HG03045 (cell line): ENCODE measurements at regions not wholly inside any gene's neighbourhood (a gene's known extent, or its start where the extent isn't known, plus 50 kb on each side); places are given as distances from the start of the nearest gene placed in this dataset.

Experiments
- ATAC-seq: cut with Tn5 transposase; IDR thresholded peaks from one replicate; pipeline ENCODE4 v1.9.1; 2021; ENCODE audit warnings: mild to moderate bottlenecking, moderate library complexity; ENCODE audit not compliant: unreplicated experiment

DNA sequence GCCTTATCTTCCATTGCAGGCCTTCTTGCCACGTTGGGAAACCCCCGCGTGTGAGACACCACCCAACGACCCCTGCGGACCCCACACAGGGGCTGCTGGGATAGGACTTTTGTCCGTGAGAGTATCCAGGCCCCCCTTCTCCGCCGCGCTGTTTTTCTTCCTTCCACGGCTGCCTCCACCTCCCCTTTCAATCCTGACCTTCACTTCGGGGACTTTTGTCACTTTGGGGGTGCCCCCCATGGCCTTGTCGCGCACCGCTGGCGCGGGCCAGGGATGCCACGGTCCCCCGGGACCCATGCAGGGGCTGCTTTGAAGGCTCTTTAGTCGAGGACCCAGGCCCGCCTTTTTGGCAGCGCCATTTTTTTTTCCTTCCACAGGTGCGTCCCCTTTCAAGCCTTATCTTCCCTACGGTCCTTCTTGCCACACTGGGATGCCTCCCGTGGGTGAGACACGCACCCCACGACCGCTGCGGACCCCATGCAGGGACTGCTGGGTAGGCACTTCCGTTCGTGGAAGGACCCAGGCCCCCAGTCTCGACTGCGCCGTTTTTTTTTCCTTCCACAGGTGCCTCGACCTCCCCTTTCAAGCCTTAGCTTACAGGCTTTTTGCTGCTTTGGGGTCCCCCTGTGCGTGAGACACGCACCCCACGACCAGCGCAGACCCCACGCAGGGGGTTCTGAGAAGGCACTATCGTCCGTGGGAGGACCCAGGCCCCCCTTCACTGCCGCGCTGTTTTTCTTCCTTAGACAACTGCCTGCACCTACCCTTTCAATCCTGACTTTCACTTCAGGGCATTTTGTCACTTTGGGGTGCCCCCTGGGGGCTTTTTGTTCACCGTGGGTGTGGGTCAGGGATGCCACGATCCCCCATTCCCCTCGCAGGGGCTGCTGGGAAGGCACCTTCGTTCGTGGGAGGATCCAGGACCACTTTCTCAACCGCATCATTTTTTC, 267.4 kb downstream of the ALG10 start:
- ATAC-seq: no peak

DNA sequence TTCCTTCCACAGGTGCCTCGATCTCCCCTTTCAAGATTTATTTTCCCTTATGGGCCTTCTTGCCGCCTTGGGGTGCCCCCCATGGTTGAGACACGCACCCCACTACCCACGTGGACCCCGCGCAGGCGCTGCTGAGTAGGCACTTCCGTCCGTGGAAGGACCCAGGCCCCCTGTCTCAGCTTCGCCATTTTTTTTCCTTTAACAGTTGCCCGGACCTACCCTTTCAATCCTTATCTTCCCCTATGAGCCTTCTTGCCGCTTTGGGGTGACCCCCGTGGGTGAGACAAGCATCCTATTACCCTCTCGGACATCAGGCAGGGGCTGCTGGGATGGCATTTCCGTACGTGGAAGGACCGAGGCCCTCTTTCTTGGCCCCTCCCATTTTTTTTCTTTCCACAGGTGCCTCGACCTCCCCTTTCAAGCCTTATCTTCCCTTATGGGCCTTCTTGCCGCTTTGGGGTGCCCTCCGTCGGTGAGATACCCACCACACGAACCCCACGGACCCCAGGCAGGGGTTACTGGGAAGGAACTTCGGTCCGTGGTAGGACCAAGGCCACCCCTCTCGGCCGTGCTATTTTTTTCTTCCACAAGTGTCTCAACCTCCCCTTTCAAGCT, 268.2 kb downstream of the ALG10 start:
- no peak for ATAC-seq

DNA sequence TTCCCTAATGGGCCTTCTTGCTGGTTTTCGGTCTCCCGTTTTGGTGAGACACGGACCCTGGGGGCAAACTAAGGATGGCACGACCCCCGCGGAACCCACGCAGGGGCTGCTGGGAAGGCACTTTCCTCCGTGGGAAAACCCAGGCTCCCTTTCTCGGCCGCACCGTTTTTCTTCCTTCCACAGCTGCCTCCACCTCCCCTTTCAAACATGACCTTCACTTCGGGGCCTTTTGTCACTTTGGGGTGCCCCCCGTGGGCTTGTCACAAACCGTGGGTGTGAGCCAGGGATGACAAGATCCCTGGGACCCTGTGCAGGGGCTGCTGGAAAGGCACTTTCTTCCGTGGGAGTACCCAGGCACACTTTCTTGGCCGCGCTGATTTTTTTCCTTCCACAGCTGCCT, 268.7 kb downstream of the ALG10 start:
- ATAC-seq: no peak

DNA sequence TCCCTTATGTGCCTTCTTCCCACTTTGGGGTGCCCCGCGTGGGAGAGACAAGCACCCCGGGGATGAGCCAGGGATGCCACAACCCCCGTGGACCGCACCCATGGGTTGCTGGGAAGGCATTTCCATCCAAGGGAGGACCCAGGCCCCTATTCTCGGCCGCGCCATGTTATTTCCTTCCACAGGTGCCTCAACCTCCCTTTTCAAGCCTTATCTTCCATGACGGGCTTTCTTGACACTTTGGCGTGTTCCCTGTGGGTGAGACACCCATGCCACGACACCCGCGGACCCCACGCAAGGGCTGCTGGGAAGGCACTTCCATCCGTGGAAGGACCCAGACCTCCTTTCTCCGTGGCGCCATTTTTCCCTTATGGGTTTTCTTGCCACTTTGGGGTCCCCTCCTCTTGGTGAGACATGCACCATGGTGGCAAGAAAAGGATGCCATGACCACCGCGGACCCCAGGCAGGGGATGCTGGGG, 269.2 kb downstream of the ALG10 start:
- no peak for ATAC-seq

DNA sequence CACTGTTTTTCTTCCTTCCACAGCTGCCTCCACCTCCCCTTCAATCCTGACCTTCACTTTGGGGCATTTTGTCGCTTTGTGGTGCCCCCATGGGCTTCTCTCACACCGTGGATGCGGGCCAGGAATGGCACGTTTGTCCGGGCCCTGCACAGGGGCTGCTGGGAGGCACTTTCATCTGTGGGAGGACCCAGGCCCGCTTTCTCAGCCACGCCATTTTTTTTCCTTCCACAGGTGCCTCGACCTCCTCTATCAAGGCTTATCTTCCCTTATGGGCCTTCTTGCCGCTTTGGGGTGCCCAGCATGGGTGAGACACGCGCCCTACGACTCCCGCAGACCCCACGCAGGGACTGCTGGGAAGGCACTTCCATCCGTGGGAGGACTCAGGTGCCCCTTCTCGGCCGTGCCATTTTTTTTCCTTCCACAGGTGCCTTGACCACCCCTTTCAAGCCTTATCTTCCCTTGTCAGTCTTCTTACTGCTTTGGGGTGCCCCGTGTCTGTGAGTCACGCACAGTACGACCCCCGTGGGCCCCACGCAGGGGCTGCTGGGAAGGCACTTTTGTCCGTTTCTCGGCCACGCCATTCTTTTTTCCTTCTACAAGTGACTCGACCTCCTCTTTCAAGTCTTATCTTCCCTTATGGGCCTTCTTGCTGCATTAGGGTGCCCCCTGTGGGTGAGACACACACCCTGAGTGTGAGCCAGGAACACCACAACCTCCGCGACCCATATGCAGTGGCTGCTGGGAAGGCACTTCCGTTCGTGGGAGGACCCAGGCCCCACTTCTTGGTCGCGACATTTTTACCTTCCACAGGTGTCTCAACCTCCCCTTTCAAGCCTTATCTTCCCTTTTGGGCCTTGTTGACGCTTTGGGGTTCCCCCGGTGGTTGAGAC, 270.7 kb downstream of the ALG10 start:
- ATAC-seq: no peak

DNA sequence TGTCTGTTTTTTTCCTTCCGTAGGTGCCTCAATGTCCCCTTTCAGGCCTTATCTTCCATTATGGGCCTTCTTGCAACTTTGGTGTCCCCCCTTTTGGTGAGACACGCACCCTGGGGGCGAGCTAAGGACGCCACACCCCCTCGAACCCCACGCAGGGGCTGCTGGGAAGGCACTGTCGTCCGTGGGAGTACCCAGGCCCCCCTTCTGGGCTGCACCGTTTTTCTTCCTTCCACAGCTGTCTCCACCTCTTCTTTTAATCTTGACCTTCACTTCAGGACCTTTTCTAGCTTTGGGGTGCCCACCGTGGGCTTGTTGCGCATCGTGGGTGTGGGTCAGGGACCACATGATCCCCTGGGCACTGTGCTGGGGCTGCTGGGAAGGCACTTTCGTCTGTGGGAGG, 271.8 kb downstream of the ALG10 start:
- no peak for ATAC-seq

DNA sequence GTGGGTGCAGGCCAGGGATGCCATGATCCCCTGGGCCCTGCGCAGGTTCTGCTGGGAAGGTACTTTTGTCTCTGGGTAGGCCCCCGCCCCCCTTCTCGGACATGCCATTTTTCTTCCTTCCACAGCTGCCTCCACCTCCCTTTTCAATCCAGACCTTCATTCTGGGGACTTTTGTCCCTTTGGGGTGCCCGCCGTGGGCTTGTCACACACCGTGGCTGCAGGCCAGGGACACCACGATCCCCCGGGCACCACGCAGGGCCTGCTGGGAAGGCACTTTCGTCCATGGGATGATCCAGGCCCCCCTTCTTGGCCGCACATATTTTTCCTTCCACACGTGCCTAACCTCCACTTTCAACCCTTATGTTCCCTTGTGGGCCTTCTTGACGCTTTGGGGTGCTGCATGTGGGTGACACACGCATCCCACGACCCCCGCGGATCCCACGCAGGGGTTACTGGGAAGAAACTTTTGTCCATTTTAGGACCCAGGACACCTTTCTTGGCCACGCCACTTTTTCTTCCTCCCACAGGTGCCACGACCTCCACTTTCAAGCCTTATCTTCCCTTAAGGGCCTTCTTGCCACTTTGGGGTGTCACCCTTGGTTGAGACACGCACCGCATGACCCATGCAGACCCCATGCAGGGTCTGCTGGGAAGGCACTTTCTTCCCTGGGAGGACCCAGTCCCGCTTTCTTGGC, 272.5 kb downstream of the ALG10 start:
- ATAC-seq: no peak

DNA sequence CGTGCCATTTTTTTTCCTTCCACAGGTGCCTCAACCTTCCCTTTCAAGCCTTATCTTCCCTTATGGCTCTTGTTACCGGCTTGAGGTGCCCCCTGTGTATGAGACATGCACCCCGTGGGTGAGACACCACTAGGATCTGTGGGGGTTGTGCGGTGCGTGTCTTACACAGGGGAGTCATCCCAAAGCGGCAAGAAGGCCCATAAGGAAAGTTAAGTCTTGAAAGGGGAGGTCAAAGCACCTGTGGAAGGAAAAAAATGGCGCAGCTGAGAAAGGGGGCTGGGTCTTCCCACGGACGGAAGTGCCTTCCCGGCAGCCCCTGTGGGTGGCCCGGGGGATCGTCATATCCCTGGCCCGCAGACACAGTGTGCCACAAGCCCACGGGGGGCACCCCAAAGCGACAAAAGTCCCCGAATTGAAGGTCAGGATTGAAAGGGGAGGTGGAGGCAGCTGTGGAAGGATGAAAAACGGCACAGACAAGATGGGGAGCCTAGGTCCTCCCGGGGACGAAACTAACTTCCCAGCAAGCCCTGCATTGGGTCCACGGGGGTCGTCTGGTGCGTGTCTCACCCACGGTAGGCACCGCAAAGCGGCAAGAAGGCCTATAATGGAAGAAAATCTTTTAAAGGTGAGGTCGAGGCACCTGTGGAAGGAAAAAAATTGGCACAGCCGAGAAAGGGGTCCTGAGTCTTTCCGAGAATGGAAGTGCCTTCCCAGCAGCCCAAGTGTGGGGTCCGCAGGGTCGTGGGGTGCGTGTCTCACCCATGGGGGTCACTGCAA, 273.3 kb downstream of the ALG10 start:
- no peak for ATAC-seq

DNA sequence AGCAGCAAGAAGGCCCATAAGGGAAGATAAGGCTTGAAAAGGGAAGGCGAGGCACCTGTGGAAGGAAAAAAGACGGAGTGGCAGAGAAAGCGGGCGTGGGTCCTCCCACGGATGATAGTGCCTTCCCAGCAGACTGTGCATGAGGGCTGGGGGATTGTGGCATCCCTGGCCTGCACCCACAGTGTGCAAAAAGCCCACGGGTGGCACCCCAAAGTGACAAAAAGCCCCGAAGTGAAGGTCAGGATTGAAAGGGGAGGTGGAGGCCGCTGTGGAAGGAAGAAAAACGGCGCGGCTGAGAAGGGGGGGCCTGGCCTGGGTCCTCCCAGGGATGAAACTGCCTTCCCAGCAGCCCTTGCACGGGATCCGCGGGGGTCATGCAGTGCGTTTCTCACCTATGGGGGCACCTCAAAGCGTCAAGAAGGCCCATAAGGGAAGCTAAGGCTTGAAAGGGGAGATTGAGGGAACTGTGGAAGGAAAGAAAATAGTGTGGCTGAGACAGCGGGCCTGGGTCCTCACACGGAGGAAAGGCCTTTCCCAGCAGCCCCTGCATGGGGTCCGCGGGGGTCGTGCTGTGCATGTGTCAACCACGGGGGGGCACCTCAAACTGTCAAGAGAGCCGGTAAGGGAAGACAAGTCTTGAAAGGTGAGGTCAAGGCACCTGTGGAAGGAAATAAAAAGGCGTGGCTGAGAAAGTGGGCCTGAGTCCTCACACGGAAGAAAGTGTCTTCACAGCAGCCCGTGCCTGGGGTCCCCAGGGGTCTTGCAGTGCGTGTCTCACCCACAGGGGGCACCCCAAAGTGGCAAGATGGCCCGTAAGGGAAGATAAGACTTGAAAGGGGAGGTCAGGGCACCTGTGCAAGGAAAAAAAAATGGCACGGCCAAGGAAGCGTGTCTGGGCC, 274.1 kb downstream of the ALG10 start:
- ATAC-seq: no peak

DNA sequence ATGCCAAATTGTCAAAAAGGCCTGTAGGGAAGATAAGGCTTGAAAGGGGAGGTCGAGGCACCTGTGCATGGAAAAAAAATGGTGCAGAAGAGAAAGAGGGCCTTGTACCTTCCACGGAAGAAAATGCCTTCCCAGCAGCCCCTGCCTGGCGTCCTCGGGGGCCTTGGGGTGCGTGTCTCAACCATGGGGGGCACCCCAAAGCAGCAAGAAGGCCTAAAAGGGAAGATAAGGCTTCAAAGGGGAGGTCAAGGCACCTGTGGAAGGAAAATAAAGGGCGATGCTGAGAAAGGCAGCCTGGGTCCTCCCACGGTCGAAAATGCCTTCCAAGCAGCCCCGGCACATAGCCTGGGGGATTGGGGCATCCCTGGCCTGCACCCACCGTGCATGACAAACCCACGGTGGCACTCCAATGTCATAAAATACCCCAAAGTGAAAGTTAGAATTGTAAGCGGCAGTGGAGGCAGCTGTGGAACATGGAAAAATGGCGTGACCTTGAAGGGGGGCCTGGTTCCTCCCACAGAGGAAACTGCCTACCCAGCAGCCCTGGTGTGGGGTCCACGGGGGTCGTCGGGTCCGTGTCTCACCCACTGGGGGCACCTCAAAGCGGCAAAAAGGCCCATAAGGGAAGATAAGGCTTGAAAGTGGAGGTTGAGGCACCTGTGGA, 275.0 kb downstream of the ALG10 start:
- ATAC-seq: no peak

DNA sequence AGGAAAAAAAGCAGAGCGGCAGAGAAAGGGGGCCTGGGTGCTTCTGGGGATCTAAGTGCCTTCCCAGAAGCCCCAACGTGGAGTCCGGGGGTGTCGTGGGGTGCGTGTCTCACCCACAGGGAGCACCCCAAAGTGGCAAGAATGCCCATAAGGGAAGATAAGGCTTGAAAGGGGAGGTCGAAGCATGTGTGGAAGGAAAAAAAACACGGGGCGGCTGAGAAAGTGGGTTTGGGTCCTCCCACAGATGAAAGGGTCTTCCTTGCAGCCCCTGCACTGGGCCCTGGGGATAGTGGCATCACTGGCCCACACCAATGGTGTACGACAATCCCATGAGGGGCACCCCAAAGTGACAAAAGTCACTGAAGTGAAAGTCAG, 275.5 kb downstream of the ALG10 start:
- no peak for ATAC-seq

DNA sequence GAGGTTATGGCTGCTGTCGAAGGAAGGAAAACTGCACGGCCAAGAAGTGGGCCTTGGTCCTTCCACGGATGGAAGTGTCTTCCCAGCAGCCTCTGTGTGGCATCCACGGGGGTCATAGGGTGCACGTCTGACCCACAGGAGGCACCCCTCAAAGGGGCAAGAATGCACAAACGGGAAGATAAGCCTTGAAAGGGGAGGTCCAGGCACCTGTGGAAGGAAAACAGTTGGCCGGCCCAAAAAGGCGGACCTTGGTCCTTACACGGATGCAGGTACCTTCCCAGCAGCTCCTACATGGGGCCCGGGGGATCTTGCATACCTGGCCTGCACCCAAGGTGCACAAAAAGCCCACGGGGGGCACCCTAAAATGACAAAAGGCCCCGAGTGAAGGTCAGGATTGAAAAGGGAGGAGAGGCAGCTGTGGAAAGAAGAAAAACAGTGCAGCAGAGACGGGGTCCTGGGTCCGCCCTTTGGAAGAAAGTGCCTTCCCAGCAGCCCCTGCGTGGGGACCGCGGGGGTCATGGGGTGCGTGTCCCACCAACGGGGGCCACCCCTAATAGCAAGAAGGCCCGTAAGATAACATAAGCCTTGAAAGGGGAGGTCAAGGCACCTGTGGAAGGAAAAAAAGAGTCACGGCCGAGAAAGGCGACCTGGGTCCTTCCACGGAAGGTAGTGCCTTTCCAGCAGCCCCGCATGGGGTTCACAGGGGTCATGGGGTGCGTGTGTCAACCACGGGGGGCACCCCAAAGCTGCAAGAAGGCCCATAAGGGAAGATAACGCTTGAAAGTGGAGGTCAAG, 276.1 kb downstream of the ALG10 start:
- ATAC-seq: no peak

DNA sequence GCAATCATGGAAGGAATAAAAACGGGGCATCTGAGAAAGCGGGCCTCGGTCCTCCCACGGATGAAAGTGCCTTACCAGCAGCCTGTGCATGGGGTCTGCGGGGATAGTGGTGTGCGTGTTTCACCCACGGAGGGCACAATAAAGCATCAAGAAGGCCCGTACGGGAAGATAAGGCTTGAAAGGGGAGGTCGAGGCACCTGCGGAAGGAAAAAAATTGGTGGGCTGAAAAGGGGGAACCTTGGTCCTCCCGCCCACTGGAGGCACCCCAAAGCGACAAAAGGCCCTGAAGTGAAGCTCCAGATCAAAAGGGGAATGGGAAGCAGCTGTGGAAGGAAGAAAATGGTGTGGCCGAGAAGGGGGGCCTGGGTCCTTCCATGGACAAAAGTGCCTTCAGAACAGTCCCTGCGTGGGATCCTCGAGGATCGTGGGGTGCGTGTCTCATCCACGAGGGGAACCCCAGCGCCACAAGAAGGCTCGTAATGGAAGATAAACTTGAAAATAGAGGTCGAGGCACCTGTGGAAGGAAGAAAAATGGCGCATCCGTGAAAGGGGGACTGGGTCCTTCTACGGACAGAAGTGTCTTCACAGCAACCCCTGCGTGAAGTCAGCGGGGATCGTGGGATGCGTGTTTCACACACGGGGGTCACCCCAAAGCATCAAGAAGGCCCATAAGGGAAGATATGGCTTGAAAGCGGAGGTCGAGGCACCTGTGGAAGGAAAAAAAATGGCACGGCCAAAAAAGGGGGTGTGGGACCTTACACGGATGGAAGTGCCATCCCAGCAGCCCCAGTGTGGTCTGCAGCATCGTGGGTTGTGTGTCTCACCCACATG, 276.9 kb downstream of the ALG10 start:
- no peak for ATAC-seq

DNA sequence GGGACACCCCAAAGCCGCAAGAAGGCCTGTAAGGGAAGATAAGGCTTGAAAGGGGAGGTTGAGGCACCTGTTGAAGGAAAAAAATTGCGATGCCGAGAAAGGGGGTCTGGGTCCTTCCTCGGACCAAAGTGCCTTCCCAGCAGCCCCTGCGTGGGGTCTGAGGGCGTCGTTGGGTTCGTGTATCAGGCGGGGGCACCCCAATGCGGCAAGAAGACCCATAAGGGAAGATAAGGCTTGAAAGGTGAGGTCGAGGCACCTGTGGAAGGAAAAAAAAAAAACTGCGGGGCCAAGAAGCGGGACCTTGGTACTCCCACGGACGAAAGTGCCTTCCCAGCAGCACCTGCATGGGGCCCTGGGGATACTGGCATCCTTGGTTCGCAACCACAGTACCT, 277.5 kb downstream of the ALG10 start:
- no peak for ATAC-seq

DNA sequence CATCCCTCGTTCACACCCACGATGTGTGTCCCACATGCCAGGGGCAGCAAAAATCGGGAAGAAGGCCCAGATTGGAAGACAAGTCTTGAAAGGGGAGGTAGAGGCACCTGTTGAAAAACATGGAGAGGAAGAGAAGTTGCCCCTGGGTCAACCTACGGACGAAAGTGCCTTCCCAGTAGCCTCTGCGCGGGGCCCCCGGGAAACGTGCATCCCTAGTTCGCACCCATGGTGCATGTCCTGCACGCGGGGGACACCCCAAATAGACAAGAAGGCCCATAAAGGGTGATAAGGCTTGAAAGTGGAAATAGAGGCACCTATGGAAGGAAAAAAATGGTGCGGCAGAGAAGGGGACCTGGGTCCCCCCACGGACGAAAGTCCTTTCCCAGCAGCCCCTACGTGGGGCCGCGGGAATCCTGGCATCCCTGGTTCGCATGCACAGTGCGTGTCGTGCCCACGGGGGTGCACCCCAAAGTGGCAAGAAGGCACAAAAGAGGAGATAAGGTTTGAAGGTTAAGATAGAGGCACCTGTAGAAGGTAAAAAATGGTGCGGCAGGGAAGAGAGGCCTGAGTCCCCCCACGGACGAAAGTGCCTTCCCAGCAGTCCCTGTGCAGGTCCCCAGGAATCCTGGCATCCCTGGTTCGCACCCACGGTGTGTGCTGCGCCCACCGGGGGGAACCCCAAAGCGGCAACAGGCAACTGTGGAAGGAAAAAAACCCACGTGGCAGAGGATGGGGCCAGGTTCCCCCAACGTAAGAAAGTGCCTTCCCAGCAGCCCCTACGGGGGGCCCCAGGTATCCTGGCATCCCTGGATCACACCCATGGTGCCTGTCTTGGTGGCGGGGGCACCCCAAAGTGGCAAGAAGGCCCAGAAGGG, 278.3 kb downstream of the ALG10 start:
- no peak for ATAC-seq
